AG09309 (cell line): ENCODE measurements at regions not wholly inside any gene's neighbourhood (a gene's known extent, or its start where the extent isn't known, plus 50 kb on each side); places are given as distances from the start of the nearest gene placed in this dataset.

Source experiments
- DNase-seq: peaks from one replicate; pipeline ENCODE4 v3.0.0-alpha.2; 2010; ENCODE audit warnings: low read depth
- H3K4me3 ChIP-seq: 2 replicates; pipeline ENCODE4 v1.5.1; 2011; ENCODE audit warnings: mild to moderate bottlenecking, low read depth, low read length, moderate library complexity; ENCODE audit not compliant: control insufficient read depth
- CTCF ChIP-seq: IDR thresholded peaks from 2 replicates; pipeline ENCODE4 v1.5.1; 2011; ENCODE audit warnings: mild to moderate bottlenecking, low read depth, low read length, inconsistent platforms; ENCODE audit not compliant: insufficient read depth, control insufficient read depth; ENCODE audit errors: missing control alignments

GRCh38 chr17:55572139-55572538 is 60.9 kb upstream of the SMIM36 start:
- no peak for TF ChIP-seq CTCF
- no peak for DNase-seq
- H3K4me3 ChIP-seq, result no peak overlapping the region

GRCh38 chr17:55571095-55571494 is 59.8 kb upstream of the SMIM36 start:
- TF ChIP-seq CTCF, result no peak
- no peak for DNase-seq

GRCh38 chr17:55570391-55570790 is 59.1 kb upstream of the SMIM36 start:
- no peak for TF ChIP-seq CTCF
- no peak for DNase-seq
- H3K4me3 ChIP-seq, result no peak overlapping the region

More at GRCh38 chr17:55571095-55571494, 59.8 kb upstream of the SMIM36 start:
- no peak overlapping the region for H3K4me3 ChIP-seq

- DNase-seq, result no peak
- no peak for TF ChIP-seq CTCF
- H3K4me3 ChIP-seq, result no peak overlapping the region
These were observed 56.3 kb upstream of the SMIM36 start for GRCh38 chr17:55567240-55568214.

GRCh38 chr17:55564081-55564480 is 52.8 kb upstream of the SMIM36 start:
- TF ChIP-seq CTCF, result no peak
- no peak for DNase-seq
- no peak overlapping the region for H3K4me3 ChIP-seq

- no peak for TF ChIP-seq CTCF
- DNase-seq, result no peak
- no peak overlapping the region for H3K4me3 ChIP-seq
These were observed 52.1 kb upstream of the SMIM36 start for GRCh38 chr17:55563363-55563762.
